Gastrocnemius medialis (tissue), 4 donors: ENCODE measurements at regions not wholly inside any gene's neighbourhood (a gene's known extent, or its start where the extent isn't known, plus 50 kb on each side); places are given as distances from the start of the nearest gene placed in this dataset.

Source experiments
- POLR2A ChIP-seq, 2 donors: fragments of 450-650 bp; IDR thresholded peaks; one replicate each; pipeline ENCODE4 v1.6.1; 2017; ENCODE audit warnings: antibody characterized with exemption in 2 of 2, mild to moderate bottlenecking in 2 of 2, moderate library complexity in 2 of 2
- TF ChIP-seq, protein P1 (sequence below), 5 experiments: fragments of 450-650 bp in 3 of 5; fragments of 200-600 bp in 2 of 5; sonication (generic) in 2 of 5; IDR thresholded peaks in 4 of 5; conservative IDR thresholded peaks in 1 of 5; 1 replicate in 4 of 5; 2 replicates in 1 of 5; pipeline ENCODE4 v1.5.1; 2016 to 2019; ENCODE audit warnings: antibody characterized with exemption in 5 of 5, mild to moderate bottlenecking in 3 of 5, moderate library complexity in 3 of 5

- no peak for TF ChIP-seq POLR2A (IDR thresholded peaks at IDR 0.05)
- TF ChIP-seq, protein P1, sequence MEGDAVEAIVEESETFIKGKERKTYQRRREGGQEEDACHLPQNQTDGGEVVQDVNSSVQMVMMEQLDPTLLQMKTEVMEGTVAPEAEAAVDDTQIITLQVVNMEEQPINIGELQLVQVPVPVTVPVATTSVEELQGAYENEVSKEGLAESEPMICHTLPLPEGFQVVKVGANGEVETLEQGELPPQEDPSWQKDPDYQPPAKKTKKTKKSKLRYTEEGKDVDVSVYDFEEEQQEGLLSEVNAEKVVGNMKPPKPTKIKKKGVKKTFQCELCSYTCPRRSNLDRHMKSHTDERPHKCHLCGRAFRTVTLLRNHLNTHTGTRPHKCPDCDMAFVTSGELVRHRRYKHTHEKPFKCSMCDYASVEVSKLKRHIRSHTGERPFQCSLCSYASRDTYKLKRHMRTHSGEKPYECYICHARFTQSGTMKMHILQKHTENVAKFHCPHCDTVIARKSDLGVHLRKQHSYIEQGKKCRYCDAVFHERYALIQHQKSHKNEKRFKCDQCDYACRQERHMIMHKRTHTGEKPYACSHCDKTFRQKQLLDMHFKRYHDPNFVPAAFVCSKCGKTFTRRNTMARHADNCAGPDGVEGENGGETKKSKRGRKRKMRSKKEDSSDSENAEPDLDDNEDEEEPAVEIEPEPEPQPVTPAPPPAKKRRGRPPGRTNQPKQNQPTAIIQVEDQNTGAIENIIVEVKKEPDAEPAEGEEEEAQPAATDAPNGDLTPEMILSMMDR (IDR thresholded peaks at IDR 0.05 in 4 of 5, conservative IDR thresholded peaks at IDR 0.05 in 1 of 5): no peak
Measured at GRCh38 chr14:98210045-98210672, 1061.8 kb downstream of the BCL11B start.
